ENCODE measurements at regions not wholly inside any gene's neighbourhood (a gene's known extent, or its start where the extent isn't known, plus 50 kb on each side); places are given as distances from the start of the nearest gene placed in this dataset.

DNA sequence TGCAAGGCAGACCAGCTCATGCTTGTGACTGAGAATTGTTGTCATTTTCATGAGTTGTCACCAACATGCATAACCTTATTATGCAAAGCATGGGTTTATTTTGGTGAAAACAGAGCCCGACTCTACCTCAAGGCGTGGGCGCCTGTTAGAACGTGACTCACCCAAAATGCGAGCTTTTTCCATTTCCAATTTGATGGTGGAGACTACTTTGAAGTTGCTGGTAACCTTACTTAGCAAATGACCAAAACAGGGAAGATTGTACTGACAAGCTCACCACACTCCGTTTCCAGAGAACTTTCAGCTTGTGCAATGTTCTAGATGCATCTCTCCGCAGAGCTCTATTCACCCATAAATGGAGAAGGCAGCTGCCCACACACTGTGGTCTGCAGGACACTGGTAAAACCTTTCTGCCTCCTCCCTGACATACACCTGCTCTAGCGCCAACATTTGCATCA, 284.5 kb downstream of the MAF start:
- Histone ChIP-seq H3K4me3 (ENCODE audit: low read depth, low read length) (no peak overlapping the region), H3K9me3 (ENCODE audit: control insufficient read depth, insufficient read depth, low read depth, low read length) (no peaks in the 10 kb centered on the region), H3K4me1 (ENCODE audit: control insufficient read depth, insufficient read depth, low read length) (no peaks in the 10 kb centered on the region), H3K27ac (ENCODE audit: extremely low read depth, low read depth, low read length) (no peak overlapping the region), H3K36me3 (ENCODE audit: control insufficient read depth in 2 of 2, insufficient read depth in 1 of 2, low read length in 2 of 2) (no peaks in the 10 kb centered on the region)
- no peak for TF ChIP-seq ZNF16 (tag by site-specific recombination; IDR thresholded peaks at IDR 0.05; ENCODE audit: low read depth)
- TF ChIP-seq ZNF391 (tag by site-specific recombination; IDR thresholded peaks at IDR 0.05; ENCODE audit: borderline replicate concordance, low read depth): no peak
- no peak for TF ChIP-seq ZNF654 (tag by site-specific recombination; IDR thresholded peaks at IDR 0.05; ENCODE audit: low read depth)
- TF ChIP-seq ZNF169 (tag by site-specific recombination; IDR thresholded peaks at IDR 0.05): no peak
- CTCF ChIA-PET: no interaction called here
- POLR2A ChIA-PET: no interaction called here

DNA sequence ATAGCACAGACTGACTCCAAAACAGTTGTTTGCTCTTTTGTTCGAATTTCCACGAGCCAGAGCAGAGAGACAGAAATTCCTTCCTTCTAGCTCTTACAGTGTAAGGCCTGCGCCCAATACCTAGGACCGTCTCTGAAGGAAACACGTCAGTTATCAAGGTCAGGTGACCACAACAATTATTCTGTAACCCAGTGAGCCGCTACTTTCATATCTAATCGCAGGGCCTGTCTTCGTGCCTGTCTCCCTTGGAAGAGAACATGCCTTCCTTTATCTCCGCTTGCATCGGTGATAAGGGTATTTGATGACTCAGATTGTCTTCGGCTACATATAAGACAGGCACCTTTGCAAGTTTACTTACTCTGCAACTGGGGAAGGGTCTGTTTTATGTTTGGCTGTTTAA, 288.0 kb downstream of the MAF start:
- Histone ChIP-seq H3K4me3 (ENCODE audit: low read depth, low read length) (no peak overlapping the region), H3K9me3 (ENCODE audit: control insufficient read depth, insufficient read depth, low read depth, low read length) (no peaks in the 10 kb centered on the region), H3K27ac (ENCODE audit: extremely low read depth, low read depth, low read length) (no peak overlapping the region), H3K4me1 (ENCODE audit: control insufficient read depth, insufficient read depth, low read length) (no peaks in the 10 kb centered on the region), H3K36me3 (ENCODE audit: control insufficient read depth in 2 of 2, insufficient read depth in 1 of 2, low read length in 2 of 2) (no peaks in the 10 kb centered on the region)
- ChIA-PET CTCF (interaction anchor here (0.9 to 1.2 kb wide), 2 partner anchors 22 to 289 kb away, joined by 3 to 4 read pairs; no protein-coding TSS in a partner anchor), POLR2A (no interaction called here)
- no peak for TF ChIP-seq SALL2 (tag by site-specific recombination; IDR thresholded peaks at IDR 0.05; ENCODE audit: borderline replicate concordance)
- no peak for TF ChIP-seq ZNF121 (tag by site-specific recombination; IDR thresholded peaks at IDR 0.05)
- TF ChIP-seq GLI4 (tag by site-specific recombination; IDR thresholded peaks at IDR 0.05): no peak
- TF ChIP-seq, protein P1, sequence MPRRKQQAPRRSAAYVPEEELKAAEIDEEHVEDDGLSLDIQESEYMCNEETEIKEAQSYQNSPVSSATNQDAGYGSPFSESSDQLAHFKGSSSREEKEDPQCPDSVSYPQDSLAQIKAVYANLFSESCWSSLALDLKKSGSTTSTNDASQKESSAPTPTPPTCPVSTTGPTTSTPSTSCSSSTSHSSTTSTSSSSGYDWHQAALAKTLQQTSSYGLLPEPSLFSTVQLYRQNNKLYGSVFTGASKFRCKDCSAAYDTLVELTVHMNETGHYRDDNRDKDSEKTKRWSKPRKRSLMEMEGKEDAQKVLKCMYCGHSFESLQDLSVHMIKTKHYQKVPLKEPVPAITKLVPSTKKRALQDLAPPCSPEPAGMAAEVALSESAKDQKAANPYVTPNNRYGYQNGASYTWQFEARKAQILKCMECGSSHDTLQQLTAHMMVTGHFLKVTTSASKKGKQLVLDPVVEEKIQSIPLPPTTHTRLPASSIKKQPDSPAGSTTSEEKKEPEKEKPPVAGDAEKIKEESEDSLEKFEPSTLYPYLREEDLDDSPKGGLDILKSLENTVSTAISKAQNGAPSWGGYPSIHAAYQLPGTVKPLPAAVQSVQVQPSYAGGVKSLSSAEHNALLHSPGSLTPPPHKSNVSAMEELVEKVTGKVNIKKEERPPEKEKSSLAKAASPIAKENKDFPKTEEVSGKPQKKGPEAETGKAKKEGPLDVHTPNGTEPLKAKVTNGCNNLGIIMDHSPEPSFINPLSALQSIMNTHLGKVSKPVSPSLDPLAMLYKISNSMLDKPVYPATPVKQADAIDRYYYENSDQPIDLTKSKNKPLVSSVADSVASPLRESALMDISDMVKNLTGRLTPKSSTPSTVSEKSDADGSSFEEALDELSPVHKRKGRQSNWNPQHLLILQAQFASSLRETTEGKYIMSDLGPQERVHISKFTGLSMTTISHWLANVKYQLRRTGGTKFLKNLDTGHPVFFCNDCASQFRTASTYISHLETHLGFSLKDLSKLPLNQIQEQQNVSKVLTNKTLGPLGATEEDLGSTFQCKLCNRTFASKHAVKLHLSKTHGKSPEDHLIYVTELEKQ (tag by site-specific recombination; IDR thresholded peaks at IDR 0.05; ENCODE audit: borderline replicate concordance): no peak
- no peak for TF ChIP-seq ZEB2 (tag by site-specific recombination; IDR thresholded peaks at IDR 0.05)
- TF ChIP-seq ZNF341 (tag by site-specific recombination; IDR thresholded peaks at IDR 0.05; ENCODE audit: low read depth): no peak
- TF ChIP-seq RBAK (tag by site-specific recombination; IDR thresholded peaks at IDR 0.05): no peak
- TF ChIP-seq ZNF791 (tag by site-specific recombination; IDR thresholded peaks at IDR 0.05): no peak
- TF ChIP-seq ZNF221 (tag by site-specific recombination; IDR thresholded peaks at IDR 0.05; ENCODE audit: borderline replicate concordance): no peak
- no peak for TF ChIP-seq ZSCAN23 (tag by site-specific recombination; IDR thresholded peaks at IDR 0.05)
- no peak for TF ChIP-seq ZNF138 (tag by site-specific recombination; IDR thresholded peaks at IDR 0.05; ENCODE audit: borderline replicate concordance)
- TF ChIP-seq ZNF530 (tag by site-specific recombination; IDR thresholded peaks at IDR 0.05; ENCODE audit: low read depth): no peak

DNA sequence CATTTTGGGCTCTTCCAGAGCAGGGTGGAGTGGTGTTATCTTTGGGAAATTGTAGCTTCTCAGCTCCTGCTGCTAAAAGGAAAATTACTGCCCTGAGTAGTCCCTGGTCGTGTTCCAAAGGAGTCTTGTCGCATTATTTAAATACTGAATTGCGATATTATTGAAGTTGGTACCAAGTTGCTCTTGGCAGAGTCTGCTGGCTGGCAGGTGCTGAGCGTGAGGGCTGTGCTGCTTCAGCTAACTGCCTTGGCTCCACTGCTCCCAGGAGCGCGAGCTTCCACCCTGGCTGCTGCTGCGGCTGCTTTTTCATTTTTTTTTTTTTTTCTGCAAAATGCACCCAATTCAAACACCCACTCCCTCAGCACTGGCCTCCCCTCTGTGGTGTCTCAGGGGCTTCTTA, 289.8 kb downstream of the MAF start:
- Histone ChIP-seq H3K36me3 (ENCODE audit: control insufficient read depth in 2 of 2, insufficient read depth in 1 of 2, low read length in 2 of 2) (no peaks in the 10 kb centered on the region), H3K4me3 (ENCODE audit: low read depth, low read length) (no peak overlapping the region), H3K9me3 (ENCODE audit: control insufficient read depth, insufficient read depth, low read depth, low read length) (no peaks in the 10 kb centered on the region), H3K27ac (ENCODE audit: extremely low read depth, low read depth, low read length) (no peak overlapping the region), H3K4me1 (ENCODE audit: control insufficient read depth, insufficient read depth, low read length) (no peaks in the 10 kb centered on the region)
- ChIA-PET CTCF (interaction anchor here (0.7 kb wide), 1 partner anchor 816 kb away, joined by 6 read pairs; no protein-coding TSS in a partner anchor), POLR2A (no interaction called here)
- no peak for TF ChIP-seq ZNF16 (tag by site-specific recombination; IDR thresholded peaks at IDR 0.05; ENCODE audit: low read depth)
- no peak for TF ChIP-seq YY2 (tag by site-specific recombination; IDR thresholded peaks at IDR 0.05)
- TF ChIP-seq, protein P2, sequence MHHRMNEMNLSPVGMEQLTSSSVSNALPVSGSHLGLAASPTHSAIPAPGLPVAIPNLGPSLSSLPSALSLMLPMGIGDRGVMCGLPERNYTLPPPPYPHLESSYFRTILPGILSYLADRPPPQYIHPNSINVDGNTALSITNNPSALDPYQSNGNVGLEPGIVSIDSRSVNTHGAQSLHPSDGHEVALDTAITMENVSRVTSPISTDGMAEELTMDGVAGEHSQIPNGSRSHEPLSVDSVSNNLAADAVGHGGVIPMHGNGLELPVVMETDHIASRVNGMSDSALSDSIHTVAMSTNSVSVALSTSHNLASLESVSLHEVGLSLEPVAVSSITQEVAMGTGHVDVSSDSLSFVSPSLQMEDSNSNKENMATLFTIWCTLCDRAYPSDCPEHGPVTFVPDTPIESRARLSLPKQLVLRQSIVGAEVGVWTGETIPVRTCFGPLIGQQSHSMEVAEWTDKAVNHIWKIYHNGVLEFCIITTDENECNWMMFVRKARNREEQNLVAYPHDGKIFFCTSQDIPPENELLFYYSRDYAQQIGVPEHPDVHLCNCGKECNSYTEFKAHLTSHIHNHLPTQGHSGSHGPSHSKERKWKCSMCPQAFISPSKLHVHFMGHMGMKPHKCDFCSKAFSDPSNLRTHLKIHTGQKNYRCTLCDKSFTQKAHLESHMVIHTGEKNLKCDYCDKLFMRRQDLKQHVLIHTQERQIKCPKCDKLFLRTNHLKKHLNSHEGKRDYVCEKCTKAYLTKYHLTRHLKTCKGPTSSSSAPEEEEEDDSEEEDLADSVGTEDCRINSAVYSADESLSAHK (tag by site-specific recombination; IDR thresholded peaks at IDR 0.05): no peak
- TF ChIP-seq, protein P3, sequence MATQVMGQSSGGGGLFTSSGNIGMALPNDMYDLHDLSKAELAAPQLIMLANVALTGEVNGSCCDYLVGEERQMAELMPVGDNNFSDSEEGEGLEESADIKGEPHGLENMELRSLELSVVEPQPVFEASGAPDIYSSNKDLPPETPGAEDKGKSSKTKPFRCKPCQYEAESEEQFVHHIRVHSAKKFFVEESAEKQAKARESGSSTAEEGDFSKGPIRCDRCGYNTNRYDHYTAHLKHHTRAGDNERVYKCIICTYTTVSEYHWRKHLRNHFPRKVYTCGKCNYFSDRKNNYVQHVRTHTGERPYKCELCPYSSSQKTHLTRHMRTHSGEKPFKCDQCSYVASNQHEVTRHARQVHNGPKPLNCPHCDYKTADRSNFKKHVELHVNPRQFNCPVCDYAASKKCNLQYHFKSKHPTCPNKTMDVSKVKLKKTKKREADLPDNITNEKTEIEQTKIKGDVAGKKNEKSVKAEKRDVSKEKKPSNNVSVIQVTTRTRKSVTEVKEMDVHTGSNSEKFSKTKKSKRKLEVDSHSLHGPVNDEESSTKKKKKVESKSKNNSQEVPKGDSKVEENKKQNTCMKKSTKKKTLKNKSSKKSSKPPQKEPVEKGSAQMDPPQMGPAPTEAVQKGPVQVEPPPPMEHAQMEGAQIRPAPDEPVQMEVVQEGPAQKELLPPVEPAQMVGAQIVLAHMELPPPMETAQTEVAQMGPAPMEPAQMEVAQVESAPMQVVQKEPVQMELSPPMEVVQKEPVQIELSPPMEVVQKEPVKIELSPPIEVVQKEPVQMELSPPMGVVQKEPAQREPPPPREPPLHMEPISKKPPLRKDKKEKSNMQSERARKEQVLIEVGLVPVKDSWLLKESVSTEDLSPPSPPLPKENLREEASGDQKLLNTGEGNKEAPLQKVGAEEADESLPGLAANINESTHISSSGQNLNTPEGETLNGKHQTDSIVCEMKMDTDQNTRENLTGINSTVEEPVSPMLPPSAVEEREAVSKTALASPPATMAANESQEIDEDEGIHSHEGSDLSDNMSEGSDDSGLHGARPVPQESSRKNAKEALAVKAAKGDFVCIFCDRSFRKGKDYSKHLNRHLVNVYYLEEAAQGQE (tag by site-specific recombination; IDR thresholded peaks at IDR 0.05): no peak
- no peak for TF ChIP-seq ZBTB1 (tag by site-specific recombination; IDR thresholded peaks at IDR 0.05)
- TF ChIP-seq, protein P4, sequence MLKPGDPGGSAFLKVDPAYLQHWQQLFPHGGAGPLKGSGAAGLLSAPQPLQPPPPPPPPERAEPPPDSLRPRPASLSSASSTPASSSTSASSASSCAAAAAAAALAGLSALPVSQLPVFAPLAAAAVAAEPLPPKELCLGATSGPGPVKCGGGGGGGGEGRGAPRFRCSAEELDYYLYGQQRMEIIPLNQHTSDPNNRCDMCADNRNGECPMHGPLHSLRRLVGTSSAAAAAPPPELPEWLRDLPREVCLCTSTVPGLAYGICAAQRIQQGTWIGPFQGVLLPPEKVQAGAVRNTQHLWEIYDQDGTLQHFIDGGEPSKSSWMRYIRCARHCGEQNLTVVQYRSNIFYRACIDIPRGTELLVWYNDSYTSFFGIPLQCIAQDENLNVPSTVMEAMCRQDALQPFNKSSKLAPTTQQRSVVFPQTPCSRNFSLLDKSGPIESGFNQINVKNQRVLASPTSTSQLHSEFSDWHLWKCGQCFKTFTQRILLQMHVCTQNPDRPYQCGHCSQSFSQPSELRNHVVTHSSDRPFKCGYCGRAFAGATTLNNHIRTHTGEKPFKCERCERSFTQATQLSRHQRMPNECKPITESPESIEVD (tag by site-specific recombination; IDR thresholded peaks at IDR 0.05): no peak

All from HEK293 (cell line).